Retinal pigment epithelial cell (primary cell): ENCODE measurements at regions not wholly inside any gene's neighbourhood (a gene's known extent, or its start where the extent isn't known, plus 50 kb on each side); places are given as distances from the start of the nearest gene placed in this dataset.

Experiments
- DNase-seq: peaks from one replicate; pipeline ENCODE4 v3.0.0-alpha.2; 2010; ENCODE audit warnings: low read depth
- H3K4me3 ChIP-seq: 2 replicates; pipeline ENCODE4 v1.5.1; 2011; ENCODE audit warnings: mild to moderate bottlenecking, low read length, control low read depth, moderate library complexity
- CTCF ChIP-seq: conservative IDR thresholded peaks from 2 replicates; pipeline ENCODE4 v1.5.1; 2011; ENCODE audit warnings: low read depth, low read length, control low read depth, inconsistent platforms

DNA sequence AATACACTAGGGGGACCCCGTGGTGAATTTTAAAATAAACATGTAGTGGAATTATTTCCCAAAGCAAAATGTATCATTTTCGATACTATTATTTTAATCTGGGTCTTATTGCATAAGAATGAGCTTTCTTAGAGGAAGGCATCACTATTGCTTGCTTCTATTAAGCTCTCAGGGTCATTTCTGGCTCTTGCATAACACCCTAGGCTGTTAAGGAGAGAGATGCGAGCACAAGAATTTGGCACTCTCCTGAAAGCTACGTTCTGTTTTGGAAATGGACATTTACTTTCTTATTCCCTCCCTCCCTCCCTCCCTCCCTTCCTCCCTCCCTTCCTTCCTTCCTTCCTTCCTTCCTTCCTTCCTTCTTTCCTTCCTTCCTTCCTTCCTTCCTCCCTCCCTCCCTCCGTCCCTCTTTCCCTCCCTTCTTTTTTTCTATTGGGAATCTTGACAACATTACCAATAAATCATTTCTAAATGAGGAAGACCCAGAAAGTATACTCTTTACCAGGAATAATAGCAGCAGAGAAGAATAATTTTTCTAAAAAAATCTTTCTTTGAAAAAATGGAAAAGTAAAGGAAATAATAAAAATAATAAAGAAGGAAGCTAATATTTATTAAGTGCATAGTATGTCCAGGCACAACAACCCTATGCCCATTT lies 83.6 kb upstream of the BDNF start:
- TF ChIP-seq CTCF, result no peak
- no peak for DNase-seq
- no peak overlapping the region for H3K4me3 ChIP-seq

GRCh38 chr11:27777033-27777432 lies 76.8 kb upstream of the BDNF start:
- TF ChIP-seq CTCF, result no peak
- no peak overlapping the region for H3K4me3 ChIP-seq
- no peak for DNase-seq

GRCh38 chr11:27773884-27774283 lies 73.6 kb upstream of the BDNF start:
- DNase-seq, result no peak
- no peak for TF ChIP-seq CTCF
- H3K4me3 ChIP-seq, result no peak overlapping the region

DNA sequence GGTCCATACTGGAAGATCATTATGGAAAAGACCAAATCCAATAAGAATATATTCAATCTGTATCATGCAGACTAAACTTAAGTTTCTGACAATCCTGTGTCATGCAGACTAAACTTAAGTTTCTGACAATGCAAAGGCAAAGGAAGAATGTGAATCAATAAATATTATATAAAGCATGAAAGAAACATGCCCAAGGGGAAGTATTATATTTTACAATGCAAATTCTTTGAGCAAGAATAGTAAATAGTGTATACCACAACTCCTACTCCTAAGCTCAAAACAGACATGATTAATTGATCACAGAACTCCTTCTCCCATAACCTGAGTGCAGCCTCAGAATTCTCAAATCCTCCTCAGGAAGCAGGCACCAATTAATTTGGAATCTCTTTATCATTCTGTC lies 71.3 kb upstream of the BDNF start:
- no peak overlapping the region for H3K4me3 ChIP-seq
- no peak for DNase-seq
- TF ChIP-seq CTCF, result no peak

- DNase-seq, result no peak
- H3K4me3 ChIP-seq, result no peak overlapping the region
- TF ChIP-seq CTCF, result no peak
Measured at GRCh38 chr11:27770576-27770975, 70.3 kb upstream of the BDNF start.

- H3K4me3 ChIP-seq, result no peak overlapping the region
- no peak for DNase-seq
- TF ChIP-seq CTCF, result no peak
Measured at GRCh38 chr11:27763736-27764135, 63.5 kb upstream of the BDNF start.

DNA sequence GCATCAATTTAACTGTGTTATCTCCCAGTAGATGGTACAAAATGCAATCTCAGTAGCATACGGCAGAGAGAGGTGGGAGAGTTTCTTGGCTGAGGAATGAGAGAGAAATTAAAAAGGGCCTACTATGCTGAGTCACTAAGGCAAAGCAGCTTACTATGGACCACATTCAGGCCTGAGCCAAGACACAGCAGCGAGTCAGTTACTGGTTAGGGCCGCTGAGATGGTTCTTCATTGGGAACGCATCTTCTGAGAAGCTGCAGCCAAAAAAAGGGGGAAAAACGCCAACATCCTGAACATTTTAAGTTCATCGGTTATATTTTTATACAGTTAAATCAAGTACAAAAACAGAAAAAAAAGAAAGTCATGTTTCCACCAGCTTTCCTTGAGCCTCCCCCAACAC lies 61.1 kb upstream of the BDNF start:
- H3K4me3 ChIP-seq, result no peak overlapping the region
- no peak for TF ChIP-seq CTCF
- DNase-seq, result no peak
